ENCODE measurements at regions not wholly inside any gene's neighbourhood (a gene's known extent, or its start where the extent isn't known, plus 50 kb on each side); places are given as distances from the start of the nearest gene placed in this dataset.
"Not testable (repeated sequence)": the region's sequence is repeated elsewhere in the genome, so short reads cannot be mapped to it uniquely, and the experiment has no call there.

DNA sequence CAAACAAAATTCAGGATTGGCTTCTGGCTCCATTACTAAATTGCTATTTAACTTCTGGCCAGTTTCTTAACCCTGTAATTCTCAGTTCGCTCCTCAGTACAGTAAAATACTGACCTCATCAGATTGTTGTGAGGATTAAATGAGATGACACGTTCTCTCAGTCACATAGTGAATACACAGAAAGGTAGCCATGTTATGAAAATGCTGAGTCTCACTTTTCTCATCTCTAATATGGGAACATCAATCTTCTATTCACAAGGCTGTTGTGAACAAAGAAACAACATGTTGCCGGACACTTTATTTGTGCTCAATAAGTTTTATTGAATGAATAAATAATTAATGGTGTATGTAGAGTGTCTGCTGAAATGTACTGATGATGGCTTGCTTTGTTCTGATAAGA is 924.5 kb upstream of the GOT2 start:
- DNase-seq, result no peak

DNA sequence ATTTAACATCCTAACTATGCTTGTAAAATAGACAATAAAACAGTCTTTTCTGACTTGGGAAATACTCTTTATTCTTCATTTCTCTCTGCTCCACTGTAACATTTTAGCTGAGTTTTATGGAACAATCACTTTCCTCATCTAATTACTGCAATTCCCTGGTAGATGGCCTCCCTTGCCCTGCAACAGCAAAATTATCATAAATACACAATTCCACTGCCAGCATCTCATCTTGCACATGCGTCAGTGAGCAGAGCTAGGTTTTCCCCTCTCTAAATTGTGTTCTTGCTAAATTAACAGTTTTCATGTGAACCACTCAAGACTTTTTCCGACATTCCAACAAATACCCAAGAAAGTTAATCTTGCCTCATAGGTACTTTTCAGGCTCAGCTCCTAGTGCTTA is 920.9 kb upstream of the GOT2 start:
- DNase-seq, result no peak

DNA sequence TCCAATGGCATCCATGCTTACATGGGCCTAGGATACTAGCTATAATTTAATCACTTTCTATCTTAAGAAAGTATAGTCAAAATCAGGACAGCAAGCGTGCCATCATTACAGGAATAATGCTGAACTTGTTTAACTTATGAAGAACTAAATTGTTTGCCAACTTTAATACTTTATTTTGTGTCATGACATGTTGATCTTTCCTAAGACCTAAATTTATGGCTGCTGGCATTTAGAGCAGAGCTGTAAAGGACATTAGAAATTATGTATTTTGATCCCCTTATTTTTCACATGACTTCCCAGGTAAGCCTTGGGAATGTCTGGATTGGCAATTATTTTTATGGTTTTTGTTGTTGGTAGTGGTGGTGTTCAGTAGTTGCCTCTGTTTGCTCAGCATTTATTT is 920.3 kb upstream of the GOT2 start:
- DNase-seq, result no peak

DNA sequence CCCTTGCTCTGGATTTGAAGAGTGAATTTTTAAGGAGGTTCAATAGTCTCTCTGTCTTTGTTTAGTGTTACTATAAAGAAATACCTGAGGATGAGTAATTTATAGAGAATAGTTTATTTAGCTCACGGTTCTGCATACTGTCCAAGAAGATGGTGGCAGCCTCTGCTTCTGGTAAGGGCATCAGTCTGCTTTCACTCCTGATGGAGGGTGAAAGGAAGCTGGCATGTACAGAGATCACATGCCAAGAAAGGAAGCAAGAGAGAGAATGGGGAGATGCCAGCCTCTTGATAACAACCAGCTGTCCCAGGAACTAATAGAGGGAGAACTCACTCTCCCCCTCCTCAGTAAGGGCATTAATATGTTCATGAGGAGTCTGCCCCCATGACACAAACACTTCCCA is 917.5 kb upstream of the GOT2 start:
- no peak for DNase-seq

DNA sequence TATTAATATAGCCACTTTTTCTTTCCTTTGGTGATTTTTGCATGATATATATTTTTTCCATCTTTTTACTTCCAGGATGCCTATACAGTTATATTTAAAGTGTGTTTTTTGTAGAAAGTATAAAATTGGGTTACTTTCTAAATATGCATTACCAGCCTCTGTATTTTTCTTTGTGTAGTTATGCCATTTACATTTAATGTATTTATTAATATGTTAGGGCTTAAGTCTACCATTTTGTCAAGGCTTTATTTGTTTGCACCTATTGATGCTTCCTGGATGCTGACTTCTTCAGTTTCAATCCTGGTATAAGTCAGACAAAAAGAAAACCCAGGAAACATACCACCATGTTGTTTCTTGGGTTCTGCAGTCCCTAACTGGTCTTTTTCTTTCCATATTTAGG is 911.1 kb upstream of the GOT2 start:
- DNase-seq, result no peak

DNA sequence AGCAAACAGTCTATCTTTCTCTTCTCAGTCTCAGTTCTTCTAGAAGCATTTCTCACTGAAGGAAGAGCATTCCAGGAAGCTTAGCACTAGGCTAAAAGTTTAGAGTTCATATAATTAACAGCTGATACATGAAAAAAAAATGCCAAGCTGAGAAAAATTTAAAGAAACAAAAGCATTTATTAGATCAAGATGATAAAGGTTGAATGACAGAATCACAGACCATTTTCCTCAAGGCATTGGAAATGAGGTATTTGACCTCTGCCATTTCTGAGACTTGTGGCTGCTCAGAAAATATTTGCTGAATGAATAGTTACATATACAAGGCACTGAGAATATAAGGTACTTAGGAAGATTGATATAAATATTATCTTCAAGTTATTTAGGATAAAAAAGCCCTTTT is 901.6 kb upstream of the GOT2 start:
- DNase-seq, result no peak

DNA sequence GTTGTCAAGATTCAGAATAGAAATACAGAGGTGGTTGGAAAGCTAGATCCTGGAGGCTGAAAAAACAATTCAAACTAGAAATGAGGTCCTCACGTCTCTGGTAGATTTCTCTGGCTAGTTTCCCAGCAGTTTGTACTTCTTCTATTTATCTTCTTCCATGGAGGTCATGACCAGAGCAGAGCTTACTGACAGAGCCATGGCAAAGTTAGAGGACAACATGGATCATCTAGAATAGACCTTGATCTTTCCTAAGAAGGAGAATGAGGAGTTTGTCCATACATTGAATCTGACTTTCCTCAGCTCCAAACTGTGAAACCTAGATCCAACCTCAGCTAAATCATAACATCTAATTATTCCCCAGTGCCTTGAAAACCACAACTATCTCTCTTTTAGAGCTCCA is 900.8 kb upstream of the GOT2 start:
- DNase-seq, result no peak

DNA sequence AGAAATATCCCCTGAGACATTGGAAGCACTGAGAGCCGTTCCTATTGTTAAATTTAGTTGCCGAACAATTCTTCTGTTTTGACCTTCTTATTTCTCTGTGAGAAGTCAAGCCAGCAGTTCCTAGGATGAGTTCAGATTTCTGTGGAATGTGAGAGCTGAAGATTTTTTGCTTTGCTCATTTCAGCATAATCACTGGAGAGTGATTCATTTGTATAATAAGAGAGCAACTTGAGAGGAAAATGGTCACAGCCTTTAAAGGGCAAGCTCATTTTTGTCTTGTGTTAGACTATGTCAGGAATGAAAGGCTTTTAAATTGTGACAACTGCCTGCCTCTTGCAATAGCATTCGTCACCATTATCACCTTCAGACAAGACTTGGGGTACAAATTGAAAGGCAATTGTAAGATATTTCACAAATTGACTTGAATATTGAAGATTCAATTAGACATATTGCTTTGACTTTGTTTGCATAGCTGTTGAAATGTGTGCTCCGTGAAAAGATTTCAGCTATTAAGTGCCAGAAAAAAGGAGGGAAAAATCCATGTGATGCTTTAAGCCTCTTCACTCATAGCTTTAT is 900.0 kb upstream of the GOT2 start:
- DNase-seq, result no peak

DNA sequence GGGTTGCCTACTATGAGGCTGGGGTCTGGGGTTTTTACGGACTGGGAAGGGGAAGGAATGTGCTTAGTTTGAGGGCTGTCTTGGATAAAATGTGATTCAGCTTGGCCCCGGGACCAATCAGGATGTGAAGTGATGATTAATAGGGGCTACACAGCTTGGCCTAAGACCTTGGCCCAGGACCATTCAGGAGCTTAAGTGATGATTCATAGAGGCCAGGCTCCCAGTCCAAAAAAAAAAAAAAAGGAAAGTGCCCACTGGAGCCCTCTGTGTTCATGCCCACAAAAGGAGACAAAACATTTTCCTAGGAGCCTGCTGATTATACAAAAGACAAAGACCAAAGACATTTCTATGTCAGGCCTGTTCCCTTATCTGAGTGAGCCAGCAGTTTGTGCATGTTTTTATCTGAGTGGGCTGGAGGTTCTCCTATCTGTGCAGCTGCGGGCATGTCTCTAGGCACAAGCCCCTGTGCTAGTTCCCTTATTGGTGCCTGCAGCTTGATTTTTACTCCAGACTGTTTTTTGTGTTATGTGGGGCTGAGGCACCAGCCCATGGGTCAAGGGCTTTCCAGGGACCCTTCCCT is 898.2 kb upstream of the GOT2 start:
- no peak for DNase-seq

DNA sequence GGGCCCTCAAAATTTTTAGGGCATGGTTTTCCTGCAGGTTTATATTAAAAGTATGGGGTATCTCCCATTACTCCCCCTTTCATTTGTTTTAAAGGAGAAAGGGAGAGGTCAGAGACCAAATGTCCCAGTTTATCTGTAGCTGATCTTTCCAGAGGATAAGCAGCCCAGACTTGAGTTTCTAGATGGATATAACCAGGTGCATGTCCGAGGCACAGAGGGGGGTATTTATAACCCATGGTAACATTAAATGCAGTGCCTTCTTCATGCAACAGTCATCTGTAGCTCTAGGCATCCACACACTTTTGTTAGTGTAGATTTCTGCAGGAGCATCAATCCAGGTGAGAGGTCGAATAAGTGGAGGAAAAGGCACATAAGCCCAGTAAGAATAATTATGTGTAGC is 890.3 kb upstream of the GOT2 start:
- not testable (repeated sequence) for DNase-seq

DNA sequence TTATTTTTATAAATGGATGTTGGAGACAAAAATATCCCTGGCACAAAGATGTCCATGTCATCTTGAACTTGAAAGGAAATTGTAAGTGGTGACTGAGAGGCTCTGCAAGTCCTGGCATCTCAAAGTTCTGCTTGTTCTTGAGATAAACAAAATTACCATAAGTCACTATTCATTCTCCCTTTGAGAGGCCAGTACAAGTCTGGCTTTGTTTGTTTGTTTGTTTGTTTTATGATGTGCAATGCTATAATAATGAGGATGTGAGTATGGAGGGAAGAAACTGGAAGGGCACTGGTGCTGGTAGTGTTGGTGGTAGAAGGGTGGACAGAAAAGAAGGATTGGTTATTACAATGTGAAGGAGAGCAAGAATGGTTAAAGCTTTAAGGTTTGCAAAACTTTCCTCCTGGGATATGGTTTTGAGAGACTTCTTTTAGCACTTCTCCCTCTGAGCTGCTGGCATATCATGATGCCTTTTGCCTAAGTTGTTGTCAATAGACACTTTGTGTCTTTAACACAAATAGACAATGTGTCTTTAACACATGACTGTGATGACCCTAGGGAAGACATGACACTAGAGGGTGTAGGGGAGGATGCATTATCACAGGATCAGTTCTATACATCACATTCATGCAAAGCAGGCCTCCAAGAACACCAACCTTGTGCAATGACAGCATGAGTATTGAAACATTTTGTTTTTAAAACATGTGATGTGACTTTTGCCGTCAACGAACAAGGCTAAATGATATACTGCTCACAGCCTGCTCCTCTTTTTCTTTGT is 880.5 kb upstream of the GOT2 start:
- no peak for DNase-seq

DNA sequence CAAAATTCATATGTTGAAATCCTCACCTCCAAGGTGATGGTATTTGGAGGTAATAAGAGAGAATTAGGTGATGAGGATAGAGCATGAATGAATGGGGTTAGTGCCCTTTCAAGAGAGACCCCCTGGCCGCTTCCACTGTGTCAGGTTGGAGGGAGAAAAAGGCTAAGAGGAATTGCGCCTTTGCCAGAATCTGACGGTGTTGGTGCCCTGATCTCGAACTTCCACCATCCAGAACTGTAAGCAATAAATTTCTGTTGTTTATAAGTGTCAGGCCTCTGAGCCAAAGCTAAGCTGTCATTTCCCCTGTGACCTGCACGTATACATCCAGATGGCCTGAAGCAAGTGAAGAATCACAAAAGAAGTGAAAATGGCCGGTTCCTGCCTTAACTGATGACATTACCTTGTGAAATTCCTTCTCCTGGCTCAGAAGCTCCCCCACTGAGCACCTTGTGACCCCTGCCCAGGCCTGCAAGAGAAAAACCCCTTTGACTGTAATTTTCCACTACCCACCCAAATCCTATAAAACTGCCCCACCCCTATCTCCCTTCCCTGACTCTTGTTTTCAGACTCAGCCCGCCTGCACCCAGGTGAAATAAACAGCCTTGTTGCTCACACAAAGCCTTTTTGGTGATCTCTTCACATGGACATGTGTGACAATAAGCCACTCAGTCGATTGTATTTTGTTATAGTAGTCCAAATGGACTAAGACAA is 878.9 kb upstream of the GOT2 start:
- not testable (repeated sequence) for DNase-seq

DNA sequence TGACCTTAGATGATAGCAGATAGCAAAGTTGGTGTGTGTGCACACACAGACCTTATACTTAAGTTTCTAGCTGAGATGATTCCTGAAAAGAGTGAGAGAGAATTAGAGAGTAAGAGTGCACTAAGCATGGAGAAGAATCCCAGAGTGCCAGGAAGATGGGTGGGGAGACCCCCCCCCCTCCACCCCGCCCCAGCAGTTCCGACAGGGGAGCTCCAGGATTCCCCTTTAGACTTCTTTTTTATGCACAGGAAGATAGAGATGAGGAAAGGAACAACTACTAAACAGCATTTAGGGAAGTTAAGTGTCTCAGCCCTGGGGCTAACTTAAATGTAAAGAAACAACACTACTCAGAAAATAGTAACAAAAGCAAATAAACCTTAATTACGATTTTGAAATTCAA is 878.0 kb upstream of the GOT2 start:
- no peak for DNase-seq

DNA sequence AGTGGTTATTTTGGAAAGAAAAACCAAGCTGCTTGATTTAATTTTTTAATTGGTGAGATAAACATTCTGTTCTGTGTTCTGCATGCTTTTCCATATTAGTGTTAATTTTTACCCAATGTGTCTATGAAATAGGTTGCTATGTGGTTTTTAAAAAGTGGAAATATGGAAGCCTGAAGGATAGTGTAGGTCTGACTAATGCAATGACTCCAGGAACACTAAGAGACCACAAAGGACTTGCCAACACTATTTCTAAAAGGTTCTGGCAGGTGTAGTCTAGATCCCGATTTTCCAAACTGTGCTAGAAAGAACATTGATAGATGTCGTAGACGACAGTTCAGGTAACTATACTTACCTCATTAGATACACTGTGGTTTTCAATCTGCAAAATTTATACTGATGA is 877.4 kb upstream of the GOT2 start:
- DNase-seq, result no peak

DNA sequence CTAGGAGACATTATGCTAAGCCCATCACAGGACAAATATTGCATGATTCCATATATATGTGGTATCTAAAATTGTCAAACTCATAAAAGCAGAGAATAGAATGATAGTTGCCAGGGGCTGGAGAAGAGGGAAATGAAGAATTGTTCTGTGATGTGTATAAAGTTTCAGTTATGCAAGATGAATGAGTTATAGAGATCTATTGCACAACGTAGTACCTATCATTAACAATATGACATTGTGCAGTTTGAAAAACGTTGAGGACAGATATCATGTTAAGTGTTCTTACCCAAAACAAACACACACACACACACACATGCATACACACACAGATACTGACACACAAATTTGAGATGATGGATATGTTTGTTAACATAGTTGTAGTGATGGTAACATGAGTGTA is 871.6 kb upstream of the GOT2 start:
- DNase-seq, result no peak

DNA sequence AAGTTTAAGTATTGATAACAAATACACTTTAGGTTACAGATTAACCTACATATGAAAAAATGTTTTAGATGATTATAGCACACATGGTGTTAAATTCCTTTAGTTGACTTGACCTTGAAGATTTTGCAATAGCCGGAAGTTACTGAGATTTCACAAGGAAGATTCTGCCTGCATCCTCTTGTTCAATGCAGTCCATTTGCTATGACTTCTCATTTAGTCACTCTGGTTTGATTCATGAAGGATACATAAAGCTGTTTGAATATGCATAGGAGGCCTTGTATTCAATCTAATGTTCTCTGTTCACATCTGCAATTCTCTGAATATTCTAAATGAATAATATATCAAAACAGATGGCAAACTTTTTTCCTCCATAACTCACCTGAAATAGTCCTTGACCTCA is 870.2 kb upstream of the GOT2 start:
- no peak for DNase-seq

DNA sequence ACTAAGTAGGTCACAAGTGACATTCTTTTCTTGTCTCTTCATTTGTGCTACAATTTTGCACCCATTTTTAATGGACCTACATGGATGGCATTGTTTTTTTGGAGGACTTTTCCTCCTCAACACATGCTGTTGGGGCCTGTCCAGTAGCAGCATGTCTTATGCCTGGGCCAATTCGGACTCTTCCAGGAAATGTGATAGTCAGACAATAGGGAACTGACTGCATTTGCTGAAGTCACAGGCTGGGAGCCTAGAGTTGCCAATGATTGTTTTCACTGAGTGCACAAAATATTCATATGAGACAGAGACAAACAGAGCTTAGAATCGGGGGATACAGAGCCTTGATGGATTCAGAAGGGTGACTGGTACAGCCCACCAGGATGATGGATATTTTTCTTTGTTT is 867.3 kb upstream of the GOT2 start:
- DNase-seq, result no peak

DNA sequence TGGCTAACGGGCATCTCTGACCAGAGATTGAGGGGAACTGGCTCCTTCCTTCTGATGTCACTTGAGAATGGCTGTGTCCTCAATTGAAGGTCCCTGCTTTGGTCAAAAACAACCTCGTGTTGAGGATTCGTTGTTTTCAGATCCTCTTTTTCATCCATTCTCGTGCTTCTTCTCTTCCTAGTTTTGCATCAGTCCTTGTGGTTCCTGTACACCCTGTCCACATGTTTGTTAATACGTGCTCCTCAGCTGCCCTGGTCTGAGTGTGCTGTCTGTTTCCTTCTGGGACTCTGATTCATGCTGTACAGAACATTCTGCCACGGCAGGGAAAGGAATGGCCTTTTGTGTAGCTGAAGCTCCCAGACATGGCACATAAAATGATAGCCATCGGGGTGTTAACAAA is 863.2 kb upstream of the GOT2 start:
- DNase-seq, result no peak

DNA sequence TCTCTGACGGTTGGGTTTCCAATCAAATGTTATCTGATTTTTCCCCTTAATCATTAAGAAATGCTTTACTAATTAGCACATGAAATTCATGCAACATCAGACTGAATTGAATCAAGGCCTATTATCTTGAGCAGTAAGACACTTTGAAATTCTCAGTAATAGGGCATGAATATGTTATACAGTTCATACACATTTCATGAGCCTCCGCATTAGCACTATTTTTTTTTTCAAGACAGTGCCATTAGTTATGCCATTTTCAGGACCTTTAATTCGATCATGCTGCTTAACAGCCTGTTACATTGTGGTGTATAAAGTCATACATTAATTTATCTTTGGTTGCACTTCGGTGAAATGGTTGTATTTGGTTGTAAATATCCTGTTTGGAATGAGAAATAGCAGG is 862.6 kb upstream of the GOT2 start:
- no peak for DNase-seq

DNA sequence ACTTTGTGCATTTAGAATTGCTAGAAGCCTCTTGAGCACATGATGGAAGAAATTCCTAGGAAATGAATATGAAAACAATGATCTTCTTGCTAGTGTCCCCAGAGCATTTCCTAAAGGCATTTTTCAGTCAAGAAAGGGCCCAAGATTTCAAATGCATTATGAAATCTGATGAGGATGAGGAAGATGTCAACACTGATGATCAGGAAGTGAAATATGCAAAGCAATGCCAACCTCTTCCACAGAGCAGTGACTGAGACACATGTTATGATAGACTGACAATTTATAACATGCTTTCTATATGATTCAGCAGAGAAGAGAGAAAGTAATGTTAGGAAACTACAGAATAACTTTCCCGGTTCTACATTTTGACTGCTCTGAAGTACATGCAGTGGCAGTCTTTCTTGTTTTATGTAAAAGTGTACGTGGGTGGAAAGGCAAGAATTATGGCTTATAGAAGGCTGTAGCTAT is 859.1 kb upstream of the GOT2 start:
- no peak for DNase-seq

DNA sequence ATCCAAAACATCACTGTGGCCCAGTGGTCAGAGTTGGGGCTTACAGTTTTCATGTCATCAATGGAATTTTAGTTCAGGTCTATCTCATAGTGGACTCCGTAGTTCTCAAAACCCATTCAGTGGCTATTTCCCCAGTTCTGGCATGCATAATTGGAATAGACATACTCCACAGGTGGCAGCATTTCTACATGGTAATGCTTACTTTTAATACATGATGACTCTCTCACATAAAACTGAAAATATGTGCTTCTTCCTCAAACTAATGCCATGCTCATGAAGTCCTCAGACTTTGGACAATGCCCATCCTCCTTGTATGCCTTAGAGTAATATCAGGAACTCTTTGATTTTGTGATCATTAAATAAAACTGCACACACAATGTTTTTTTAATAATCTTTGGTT is 857.4 kb upstream of the GOT2 start:
- no peak for DNase-seq

DNA sequence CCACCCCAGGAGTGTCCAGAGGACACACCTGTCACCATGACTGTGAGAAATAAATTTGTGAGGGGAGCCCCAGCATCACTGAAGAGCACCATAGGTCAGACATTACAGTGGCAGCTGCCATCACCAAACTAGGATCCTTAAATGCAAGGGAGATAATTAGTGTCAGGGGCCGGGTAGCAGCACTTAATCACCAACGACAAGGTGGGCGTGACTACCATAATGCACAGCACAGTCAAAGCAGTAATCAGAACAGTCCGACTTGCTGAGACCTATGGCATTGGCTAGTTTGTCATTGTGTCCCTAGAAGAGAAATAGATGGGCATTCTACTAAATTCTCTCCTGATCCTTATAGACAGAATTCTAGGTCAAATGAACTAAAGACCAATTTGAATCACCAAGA is 856.7 kb upstream of the GOT2 start:
- no peak for DNase-seq

DNA sequence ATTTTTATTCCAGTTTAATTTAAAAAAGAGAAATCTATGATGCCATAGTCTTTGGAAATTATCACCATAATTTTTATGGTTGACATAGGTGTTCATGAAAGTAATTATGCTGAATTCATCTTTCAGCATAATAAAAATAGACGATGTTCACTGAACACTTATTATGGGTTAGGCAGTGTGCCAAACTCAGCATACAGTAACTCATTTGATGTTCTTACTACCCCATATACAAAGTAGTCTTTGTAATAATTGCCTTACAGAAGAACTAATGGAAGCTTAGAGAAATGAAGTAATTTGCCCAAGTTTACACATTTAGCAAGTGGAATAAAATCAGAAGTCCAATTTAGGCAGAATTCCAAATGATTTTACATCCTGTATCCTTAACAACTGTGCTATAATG is 852.2 kb upstream of the GOT2 start:
- DNase-seq, result no peak

DNA sequence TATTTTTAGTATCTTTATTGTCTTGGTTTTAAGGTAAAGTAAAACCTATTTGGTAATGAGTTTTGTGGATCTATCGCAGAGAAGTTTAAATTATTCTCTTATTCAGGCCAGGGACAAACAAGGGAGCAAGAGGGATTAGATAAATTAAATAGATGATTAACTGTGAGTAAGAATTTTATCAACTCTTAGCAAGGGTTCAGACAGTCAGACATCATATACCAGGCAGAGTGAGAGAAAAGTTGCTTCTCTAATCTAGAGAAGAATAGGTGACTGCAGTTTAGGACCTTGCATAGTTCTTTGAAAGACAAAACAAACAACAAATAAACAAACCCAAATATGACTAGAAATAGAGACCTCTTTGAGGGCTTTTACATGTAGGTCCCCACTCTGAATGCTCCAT is 840.2 kb upstream of the GOT2 start:
- DNase-seq, result no peak

Data from NCI-H446 treated with DMSO at 0.1 percent for 48 hours (cell line).